IPS-15b (cell line): ENCODE measurements at regions not wholly inside any gene's neighbourhood (a gene's known extent, or its start where the extent isn't known, plus 50 kb on each side); places are given as distances from the start of the nearest gene placed in this dataset.
A peak's percentile ranks its signal among the peaks of the same experiment; 100 is the strongest.

Experiments used
- H3K27me3 ChIP-seq: one replicate; pipeline ENCODE4 v1.6.1; 2013; ENCODE audit warnings: low read length; ENCODE audit not compliant: control insufficient read depth, insufficient read depth
- H3K36me3 ChIP-seq: one replicate; pipeline ENCODE4 v1.6.1; 2013; ENCODE audit warnings: low read length; ENCODE audit not compliant: control insufficient read depth, insufficient read depth
- H3K4me1 ChIP-seq: one replicate; pipeline ENCODE4 v1.6.1; 2013; ENCODE audit warnings: mild to moderate bottlenecking, low read length; ENCODE audit not compliant: control insufficient read depth, insufficient read depth
- H3K4me3 ChIP-seq: one replicate; pipeline ENCODE4 v1.5.1; 2013; ENCODE audit warnings: low read depth, low read length
- H3K9ac ChIP-seq: one replicate; pipeline ENCODE4 v1.6.1; 2013; ENCODE audit warnings: low read depth, mild to moderate bottlenecking, low read length
- H3K9me3 ChIP-seq: one replicate; pipeline ENCODE4 v1.6.1; 2013; ENCODE audit warnings: mild to moderate bottlenecking, low read length; ENCODE audit not compliant: control insufficient read depth, insufficient read depth

- Histone ChIP-seq H3K4me3 (no peak overlapping the region), H3K4me1 (no peaks in the 10 kb centered on the region), H3K9ac (no peak overlapping the region), H3K27me3 (no peaks in the 10 kb centered on the region), H3K36me3 (no peaks in the 10 kb centered on the region), H3K9me3 (no peaks in the 10 kb centered on the region)
Measured at GRCh38 chr15:85847031-85847430, 52.3 kb upstream of the KLHL25 start.

- H3K4me1 ChIP-seq, result no peaks in the 10 kb centered on the region
- no peaks in the 10 kb centered on the region for H3K36me3 ChIP-seq
- H3K9ac ChIP-seq, result no peak overlapping the region
- no peak overlapping the region for H3K4me3 ChIP-seq
- no peaks in the 10 kb centered on the region for H3K27me3 ChIP-seq
- no peaks in the 10 kb centered on the region for H3K9me3 ChIP-seq
Measured at GRCh38 chr15:85849946-85850345, 55.2 kb upstream of the KLHL25 start.

GRCh38 chr15:85852969-85853368, 58.2 kb upstream of the KLHL25 start:
- Histone ChIP-seq H3K4me3 (no peak overlapping the region), H3K9ac (no peak overlapping the region), H3K9me3 (no peaks in the 10 kb centered on the region), H3K4me1 (no peaks in the 10 kb centered on the region), H3K27me3 (no peaks in the 10 kb centered on the region), H3K36me3 (no peaks in the 10 kb centered on the region)

- Histone ChIP-seq H3K4me1 (no peaks in the 10 kb centered on the region), H3K36me3 (no peaks in the 10 kb centered on the region), H3K27me3 (no peaks in the 10 kb centered on the region), H3K9me3 (no peaks in the 10 kb centered on the region), H3K9ac (no peak overlapping the region), H3K4me3 (peak overlapping the region; percentile 37)
Measured at GRCh38 chr15:85854345-85855097, 59.8 kb upstream of the KLHL25 start.

GRCh38 chr15:85858586-85859375, 64.1 kb upstream of the KLHL25 start:
- peak overlapping the region; percentile 74 for H3K9ac ChIP-seq
- peak overlapping the region; percentile 64 for H3K4me3 ChIP-seq
- H3K9me3 ChIP-seq, result no peaks in the 10 kb centered on the region
- H3K4me1 ChIP-seq, result no peaks in the 10 kb centered on the region
- no peaks in the 10 kb centered on the region for H3K27me3 ChIP-seq
- H3K36me3 ChIP-seq, result no peaks in the 10 kb centered on the region

GRCh38 chr15:85859671-85860070, 64.9 kb upstream of the KLHL25 start:
- Histone ChIP-seq H3K9ac (no peak overlapping the region), H3K4me3 (no peak overlapping the region), H3K4me1 (no peaks in the 10 kb centered on the region)

GRCh38 chr15:85860394-85861161, 65.9 kb upstream of the KLHL25 start:
- H3K9ac ChIP-seq, result no peak overlapping the region

More at GRCh38 chr15:85859671-85860070, 64.9 kb upstream of the KLHL25 start:
- Histone ChIP-seq H3K9me3 (no peaks in the 10 kb centered on the region), H3K27me3 (no peaks in the 10 kb centered on the region), H3K36me3 (no peaks in the 10 kb centered on the region)

GRCh38 chr15:85865070-85865684, 70.5 kb upstream of the KLHL25 start:
- no peaks in the 10 kb centered on the region for H3K9me3 ChIP-seq
- H3K36me3 ChIP-seq, result no peaks in the 10 kb centered on the region
- H3K4me1 ChIP-seq, result no peaks in the 10 kb centered on the region
- no peak overlapping the region for H3K4me3 ChIP-seq
- no peaks in the 10 kb centered on the region for H3K27me3 ChIP-seq
- H3K9ac ChIP-seq, result no peak overlapping the region

More at GRCh38 chr15:85860394-85861161, 65.9 kb upstream of the KLHL25 start:
- Histone ChIP-seq H3K36me3 (no peaks in the 10 kb centered on the region), H3K9me3 (no peaks in the 10 kb centered on the region), H3K4me3 (no peak overlapping the region), H3K27me3 (no peaks in the 10 kb centered on the region), H3K4me1 (no peaks in the 10 kb centered on the region)

- no peaks in the 10 kb centered on the region for H3K9me3 ChIP-seq
- H3K4me3 ChIP-seq, result no peak overlapping the region
- no peaks in the 10 kb centered on the region for H3K27me3 ChIP-seq
- no peaks in the 10 kb centered on the region for H3K4me1 ChIP-seq
- H3K9ac ChIP-seq, result no peak overlapping the region
- no peaks in the 10 kb centered on the region for H3K36me3 ChIP-seq
Measured at GRCh38 chr15:85867250-85867649, 72.5 kb upstream of the KLHL25 start.

GRCh38 chr15:85869124-85869523, 74.4 kb upstream of the KLHL25 start:
- H3K27me3 ChIP-seq, result no peaks in the 10 kb centered on the region
- H3K9me3 ChIP-seq, result no peaks in the 10 kb centered on the region
- H3K4me1 ChIP-seq, result no peaks in the 10 kb centered on the region
- H3K4me3 ChIP-seq, result no peak overlapping the region
- H3K9ac ChIP-seq, result no peak overlapping the region
- H3K36me3 ChIP-seq, result no peaks in the 10 kb centered on the region

- no peaks in the 10 kb centered on the region for H3K4me1 ChIP-seq
- H3K9me3 ChIP-seq, result no peaks in the 10 kb centered on the region
- H3K36me3 ChIP-seq, result no peaks in the 10 kb centered on the region
- no peak overlapping the region for H3K9ac ChIP-seq
- H3K27me3 ChIP-seq, result no peaks in the 10 kb centered on the region
- H3K4me3 ChIP-seq, result no peak overlapping the region
Measured at GRCh38 chr15:85870216-85871014, 75.7 kb upstream of the KLHL25 start.
